HG03135 (cell line): ENCODE measurements at regions not wholly inside any gene's neighbourhood (a gene's known extent, or its start where the extent isn't known, plus 50 kb on each side); places are given as distances from the start of the nearest gene placed in this dataset.
"Not testable (repeated sequence)": the region's sequence is repeated elsewhere in the genome, so short reads cannot be mapped to it uniquely, and the experiment has no call there.

Experiments
- ATAC-seq: cut with Tn5 transposase; IDR thresholded peaks from one replicate; pipeline ENCODE4 v1.9.1; 2021; ENCODE audit warnings: mild to moderate bottlenecking, moderate library complexity; ENCODE audit not compliant: unreplicated experiment

DNA sequence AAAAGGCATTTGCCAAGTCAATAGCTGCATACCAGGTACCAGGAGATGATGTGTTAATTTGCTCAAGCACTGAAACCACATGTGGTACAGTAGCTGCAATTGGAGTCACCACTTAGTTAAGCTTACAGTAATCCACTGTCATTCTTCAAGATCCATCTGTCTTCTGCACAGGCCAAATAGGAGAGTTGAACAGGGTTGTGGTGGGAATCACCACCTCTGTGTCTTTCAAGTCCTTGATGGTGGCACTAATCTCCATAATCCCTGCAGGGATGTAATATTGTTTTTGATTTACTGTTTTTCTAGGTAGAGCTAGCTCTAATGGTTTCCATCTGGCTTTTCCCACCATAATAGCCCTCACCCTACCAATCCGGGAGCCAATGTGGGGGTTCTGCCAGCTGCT is 91.9 kb downstream of the FCRL5 start:
- ATAC-seq: no peak

DNA sequence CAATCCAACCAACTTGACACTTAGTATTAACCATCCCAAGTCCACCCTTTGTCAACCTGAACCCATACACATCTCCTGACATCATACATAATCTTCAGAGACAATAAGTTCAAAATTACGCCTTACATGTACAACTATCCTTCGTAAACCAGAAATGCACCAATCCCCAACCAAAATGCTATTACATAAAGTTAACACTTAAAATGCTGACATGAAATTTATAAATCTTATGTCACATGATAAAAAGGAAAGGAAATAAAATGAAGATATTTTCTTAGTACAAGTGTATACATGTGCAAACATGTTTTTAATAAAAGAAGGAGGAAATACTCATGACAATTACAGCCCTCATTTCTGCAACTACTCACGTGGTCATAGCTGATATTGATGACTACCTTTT is 95.0 kb downstream of the FCRL5 start:
- ATAC-seq: no peak

DNA sequence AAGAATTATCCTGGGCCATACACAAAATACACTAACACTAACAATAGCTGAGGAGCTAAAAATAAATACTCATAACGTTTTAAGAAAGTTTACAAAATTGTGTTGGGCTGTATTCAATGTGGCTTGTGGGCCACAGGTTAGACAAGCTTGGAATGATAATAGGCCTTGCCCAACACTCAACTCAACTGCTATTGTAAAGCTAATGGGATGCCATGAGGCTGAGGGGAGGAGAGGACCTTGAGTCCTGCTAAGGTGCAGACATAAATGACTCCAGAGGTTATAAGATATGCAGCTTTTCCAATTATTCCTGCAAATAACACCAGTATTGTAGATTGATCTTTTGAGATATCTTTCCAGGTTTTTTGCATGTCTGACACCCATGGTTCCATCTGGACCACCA is 97.0 kb downstream of the FCRL5 start:
- ATAC-seq: no peak

DNA sequence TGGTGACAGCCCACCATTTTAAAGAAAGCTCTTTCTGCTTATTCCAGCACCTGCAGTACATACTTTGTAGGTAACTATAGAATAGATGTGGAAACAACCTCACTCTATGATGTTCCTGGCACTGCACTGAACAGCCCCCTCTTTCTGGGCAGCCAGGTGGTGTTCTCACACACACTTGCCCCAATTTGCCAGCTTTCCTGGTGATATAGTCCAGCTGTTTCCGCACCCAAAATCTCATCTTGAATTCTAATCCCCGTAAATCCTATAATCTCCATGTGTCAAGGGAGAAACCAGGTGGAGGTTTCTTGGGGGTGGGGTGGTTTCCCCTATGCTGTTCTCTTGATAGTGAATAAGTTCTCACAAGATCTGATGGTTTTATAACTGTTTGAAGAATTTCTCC is 102.2 kb downstream of the FCRL5 start:
- ATAC-seq: no peak

DNA sequence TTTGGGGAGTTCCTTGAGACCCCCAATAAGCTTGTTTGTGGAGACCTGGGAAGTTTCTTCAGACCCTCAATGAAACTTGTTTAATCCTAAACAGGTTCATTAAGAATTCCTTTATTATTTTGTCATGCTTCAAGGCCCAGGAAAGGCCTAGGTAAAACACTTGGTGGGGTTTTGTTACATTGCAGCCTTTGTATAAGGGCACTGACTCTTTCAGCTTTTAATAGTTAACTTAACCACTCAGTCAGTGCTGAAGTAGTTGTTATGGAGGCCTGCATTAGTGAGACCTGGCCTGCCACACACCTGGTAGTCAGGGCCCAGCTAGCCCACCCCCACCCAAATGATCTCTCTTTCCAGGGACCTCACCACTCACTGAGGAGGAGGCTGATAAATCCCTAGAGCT is 103.7 kb downstream of the FCRL5 start:
- ATAC-seq: no peak

DNA sequence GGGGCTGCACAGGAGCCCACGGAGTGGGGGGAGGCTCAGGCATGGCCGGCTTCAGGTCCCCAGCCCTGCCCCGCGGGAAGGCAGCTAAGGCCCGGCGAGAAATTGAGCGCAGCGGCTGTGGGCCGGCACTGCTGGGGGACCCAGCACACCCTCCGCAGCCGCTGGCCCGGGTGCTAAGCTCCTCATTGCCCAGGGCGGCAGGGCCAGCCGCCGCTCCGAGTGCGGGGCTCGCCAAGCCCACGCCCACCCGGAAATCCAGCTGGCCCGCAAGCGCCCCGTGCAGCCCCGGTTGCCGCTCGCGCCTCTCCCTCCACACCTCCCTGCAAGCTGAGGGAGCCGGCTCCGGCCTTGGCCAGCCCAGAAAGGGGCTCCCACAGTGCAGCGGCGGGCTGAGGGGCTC is 106.0 kb downstream of the FCRL5 start:
- ATAC-seq: not testable (repeated sequence)

DNA sequence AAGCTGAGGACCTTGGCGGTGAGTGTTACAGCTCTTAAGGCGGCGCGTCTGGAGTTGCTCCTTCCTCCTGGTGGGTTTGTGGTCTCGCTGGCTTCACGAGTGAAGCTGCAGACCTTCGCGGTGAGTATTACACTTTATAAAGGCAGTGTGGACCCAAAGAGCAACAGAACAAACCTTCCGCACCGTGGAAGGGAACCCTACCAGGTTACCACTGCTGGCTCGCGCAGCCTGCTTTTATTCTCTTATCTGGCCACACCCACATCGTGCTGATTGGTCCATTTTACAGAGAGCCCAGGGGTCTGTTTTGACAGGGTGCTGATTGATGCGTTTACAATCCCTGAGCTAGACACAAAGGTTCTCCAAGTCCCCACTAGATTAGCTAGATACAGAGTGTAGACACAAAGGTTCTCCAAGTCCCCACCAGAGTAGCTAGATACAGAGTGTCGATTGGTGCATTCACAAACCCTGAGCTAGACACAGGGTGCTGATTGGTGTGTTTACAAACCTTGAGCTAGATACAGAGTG is 106.6 kb downstream of the FCRL5 start:
- ATAC-seq: not testable (repeated sequence)

DNA sequence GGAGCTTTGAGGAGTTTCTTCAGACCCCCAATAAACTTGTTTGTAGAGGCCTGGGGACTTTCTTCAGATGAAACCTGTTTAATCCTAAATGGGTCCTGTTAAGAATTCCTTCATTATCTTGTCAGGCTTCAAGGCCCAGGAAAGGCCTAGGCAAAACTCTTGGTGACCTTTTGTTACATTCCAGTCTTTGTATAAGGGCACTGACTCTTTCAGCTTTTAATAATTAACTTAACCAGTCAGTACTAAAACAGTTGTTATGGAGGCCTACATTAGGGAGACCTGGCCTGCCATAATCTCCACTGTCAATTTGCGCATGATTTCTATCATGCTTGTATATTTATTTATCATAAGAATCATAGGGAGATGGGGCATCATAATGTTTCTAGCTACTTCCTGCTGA is 110.2 kb downstream of the FCRL5 start:
- ATAC-seq: no peak

DNA sequence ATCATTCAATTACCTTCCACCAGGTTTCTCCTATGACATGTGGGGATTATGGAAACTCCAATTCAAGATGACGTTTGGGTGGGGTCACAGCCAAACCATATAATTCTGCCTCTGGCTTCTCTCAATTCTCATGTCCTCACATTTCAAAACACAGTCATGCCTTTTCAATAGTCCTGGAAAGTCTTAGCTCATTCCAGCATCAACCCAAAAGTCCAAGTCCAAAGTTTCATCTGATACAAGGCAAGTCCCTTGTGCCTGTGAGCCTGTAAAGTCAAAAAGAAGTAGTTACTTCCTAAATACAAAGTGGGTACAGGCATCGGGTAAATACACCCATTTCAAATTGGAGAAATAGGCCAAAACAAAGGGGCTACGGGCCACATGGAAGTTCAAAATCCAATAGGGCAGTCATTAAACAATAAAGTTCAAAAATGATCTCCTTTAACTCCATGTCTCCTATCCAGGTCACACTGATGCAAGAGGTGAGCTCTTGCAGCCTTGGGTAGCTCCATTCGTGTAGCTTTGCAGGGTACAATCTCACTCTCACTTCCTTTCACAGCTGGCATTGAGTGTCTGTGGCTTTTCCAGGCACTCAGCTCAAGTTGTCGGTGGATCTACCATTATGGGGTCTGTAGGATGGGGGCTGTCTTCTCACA is 112.9 kb downstream of the FCRL5 start:
- ATAC-seq: no peak

DNA sequence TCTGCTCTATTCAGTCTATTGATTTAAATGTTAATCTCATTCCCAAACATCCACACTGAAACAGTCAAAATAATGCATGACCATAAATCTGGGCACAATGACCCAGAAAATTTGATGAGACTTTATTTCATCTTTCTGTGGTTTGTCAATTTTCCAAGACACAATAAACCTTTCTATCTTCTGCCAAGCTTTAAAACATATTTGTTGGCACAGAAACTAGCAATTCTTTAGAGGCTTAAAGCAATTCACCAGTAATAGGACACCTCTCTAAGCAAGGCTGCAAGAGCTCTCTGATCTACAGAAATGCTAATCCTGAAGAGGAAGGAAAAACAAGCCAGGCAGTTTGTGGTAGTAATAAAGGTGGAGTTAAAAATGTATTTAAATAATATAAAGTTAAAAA is 113.7 kb downstream of the FCRL5 start:
- ATAC-seq: no peak

DNA sequence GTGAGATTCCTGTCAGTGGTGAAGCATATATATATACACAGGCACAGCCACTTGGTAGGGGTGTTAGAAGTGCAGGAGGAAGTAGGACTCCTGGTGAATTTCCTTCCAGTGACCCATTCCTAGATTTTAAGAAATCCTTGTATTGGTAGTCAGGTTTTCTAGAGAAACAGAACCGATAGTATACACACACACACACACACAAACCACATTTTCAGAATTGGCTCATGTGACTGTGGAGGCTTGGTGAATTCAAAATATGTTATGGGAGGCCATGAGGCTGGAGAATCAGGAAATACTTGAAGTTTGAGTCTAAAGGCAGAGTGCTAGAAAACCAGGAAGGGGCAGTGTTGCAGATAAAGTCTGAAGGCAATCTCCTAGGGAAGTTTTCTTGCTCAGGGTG is 114.2 kb downstream of the FCRL5 start:
- no peak for ATAC-seq

DNA sequence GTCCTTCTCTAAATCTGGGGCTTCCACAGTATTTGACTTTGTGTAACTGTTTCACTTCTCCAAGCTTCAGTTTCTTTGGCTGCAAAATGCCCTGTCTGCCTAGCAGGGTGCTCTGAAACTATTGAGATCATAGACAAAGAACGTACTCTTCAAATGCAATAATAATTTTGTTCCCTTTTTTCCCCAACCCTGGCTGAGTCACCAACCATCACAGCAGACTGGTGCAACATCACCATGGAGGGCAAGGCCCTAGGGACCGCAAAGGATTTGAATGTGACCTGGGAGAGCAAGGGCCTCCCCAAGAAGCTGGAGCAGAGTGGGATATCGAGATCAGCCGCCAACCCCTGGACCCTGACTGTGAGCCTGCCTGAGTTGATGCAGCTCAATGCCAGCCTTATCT is 115.0 kb downstream of the FCRL5 start:
- ATAC-seq: no peak

DNA sequence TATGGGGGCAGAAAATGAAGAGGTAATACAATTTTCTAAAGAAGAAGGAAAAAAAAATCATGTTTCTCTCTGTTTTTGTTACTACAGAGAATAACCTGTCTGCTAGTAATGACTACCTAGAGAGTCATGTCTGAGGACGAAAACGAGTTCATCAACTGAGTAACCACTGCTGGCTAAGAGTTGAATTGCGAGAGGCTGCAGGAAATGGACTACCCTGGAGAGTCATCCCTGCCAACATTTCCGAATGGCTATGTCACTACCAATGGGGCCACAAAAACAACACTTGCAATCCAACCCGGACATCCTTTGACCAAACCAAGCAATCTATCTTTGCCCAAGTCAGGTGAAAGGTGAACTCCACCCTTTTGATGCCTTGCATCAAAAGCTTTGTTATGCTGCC is 120.6 kb downstream of the FCRL5 start:
- no peak for ATAC-seq

DNA sequence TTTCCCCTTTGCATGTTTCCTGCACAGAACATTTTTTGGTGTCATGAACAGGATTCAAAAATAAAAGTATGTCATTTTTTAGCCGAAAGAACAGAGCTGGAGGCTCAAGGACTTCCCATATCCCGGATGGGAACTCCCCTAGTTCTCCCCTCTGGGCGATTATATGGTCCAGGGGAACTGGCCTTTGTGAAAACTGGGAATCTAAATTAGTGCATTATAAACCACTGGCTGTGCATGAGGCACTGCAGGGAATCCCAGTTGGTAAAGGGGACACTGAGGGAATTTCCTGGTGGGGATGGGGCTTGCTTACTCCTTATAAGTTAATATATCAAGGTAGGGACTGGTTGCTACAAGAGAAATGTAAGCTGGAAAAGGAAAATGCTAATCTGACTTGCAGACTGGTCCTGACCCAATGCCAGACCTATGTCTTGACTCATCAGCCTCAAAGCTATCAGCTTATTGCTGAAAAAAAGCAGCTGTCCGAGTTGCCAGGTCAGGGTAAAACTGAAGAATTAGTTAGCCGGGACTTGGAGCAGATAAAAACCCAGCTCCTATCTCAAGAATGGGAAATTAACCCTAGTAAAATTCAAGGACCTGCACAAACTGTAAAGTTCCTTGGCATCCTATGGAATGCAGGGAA is 122.6 kb downstream of the FCRL5 start:
- no peak for ATAC-seq

DNA sequence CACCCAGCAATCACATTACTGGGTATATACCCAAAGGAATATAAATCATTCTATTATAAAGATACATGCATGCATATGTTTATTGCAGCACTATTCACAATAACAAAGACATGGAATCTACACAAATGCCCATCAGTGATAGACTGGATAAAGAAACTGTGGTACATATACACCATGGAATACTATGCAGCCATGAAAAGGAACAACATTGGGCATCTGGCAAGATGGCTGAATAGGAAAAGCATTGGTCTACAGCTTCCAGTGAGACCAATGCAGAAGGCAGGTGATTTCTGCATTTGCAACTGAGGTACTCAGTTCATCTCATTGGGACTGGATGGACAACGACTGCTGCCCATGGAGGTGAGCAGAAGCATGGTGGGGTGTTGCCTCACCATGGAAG is 128.6 kb downstream of the FCRL5 start:
- not testable (repeated sequence) for ATAC-seq

DNA sequence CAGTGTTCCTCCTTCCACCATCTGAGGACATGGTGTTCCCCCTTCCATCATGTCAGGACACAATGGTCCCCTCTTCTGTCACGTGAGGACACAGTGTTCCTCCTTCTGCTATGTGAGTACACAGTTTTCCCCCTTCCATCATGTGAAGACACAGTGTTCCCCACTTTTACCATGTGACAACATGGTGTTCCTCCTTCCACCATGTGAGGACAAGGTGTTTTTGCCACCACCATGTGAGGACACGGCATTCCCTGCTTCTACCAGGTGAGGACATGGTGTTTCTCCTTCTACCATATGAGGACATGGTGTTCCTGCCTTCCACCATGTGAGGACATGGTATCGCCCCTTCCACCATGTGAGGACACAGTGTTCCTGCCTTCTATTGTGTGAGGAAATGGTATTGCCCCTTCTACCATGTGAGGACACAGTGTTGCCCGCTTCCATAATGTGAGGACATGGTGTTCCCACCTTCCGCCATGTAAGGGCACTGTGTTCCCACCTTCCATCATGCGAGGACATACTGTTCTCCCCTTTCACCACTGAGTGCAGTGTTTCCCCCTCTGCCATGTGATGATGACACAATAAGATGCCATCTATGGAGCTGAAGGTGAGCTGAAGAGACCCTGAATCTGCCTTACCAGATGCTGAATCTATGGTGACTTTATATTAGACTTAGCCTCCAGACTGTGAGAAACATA is 132.3 kb downstream of the FCRL5 start:
- ATAC-seq: no peak

DNA sequence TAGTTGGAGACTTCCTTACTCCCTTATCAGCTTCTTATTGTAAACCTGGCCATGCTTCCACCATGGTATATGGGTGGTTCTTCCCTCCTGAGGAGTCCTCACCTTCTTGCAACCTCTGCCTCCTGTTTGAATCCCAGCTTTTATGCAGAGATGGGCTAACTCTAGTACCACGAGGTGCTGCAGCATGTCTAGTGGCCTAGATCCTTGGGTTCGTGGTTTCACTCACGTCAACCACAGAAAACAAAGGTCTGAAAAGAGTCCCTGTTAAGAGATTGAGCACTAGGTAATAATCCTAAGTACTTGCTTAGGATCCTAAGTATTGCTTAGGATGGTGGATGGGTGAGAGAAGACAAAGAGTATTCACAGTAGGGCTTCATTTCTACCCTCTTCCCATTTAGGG is 133.7 kb downstream of the FCRL5 start:
- no peak for ATAC-seq

DNA sequence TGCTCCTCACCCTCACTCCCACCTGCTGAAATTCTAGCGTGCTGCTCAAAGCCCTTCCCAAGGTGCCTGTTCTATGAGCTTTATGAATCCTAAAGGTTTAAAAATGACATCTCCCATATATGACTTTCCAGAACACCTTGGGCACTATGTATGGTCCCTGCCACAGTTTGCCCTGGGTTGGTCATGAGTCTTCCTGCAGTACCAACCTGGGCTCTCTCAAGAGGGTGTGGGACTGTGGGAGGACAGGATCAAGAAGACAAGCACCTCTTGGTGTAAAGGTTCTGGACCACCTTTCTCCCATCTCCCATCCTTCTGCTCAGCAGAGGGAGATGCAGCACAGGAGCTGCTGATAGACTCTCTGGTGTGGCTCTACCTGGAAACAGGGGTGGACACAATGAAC is 134.1 kb downstream of the FCRL5 start:
- no peak for ATAC-seq

DNA sequence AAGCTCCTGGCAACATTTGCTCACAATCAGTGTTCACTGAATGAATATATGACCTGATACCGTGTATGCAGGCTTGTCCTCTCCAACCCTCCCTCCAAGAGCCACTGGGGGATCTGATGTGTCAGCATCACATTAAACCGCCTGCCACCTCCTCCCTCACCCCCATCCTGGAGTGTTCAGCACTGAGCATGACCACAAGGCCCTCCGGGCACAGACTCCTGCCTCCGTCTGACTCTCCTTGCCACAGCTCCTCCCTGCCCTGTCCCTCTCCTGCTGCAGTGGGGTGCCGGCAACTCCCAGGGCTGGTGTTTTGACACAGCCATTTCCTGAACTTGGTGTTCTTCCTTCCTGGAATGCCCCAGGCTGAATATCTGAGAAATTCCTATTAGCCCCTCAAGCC is 136.7 kb downstream of the FCRL5 start:
- no peak for ATAC-seq

DNA sequence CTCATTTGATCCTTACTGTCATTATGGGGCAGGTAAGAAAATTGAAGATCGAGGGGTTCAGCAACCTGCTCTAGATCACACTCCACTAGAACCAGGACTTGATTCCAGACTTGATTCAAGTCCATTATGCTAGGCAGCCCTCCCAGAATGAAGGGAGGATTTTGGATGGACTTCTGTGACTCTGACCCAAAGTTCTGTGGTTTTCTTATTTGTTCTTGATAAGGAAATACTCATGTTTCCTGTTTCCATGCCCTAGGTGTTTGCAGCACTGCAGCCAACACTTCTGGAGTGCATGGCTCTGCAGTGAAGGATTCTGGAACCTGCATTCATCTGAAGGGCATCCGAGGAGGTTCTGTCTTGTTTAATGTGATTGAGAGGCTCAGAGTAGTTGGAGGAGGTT is 140.0 kb downstream of the FCRL5 start:
- ATAC-seq: no peak

DNA sequence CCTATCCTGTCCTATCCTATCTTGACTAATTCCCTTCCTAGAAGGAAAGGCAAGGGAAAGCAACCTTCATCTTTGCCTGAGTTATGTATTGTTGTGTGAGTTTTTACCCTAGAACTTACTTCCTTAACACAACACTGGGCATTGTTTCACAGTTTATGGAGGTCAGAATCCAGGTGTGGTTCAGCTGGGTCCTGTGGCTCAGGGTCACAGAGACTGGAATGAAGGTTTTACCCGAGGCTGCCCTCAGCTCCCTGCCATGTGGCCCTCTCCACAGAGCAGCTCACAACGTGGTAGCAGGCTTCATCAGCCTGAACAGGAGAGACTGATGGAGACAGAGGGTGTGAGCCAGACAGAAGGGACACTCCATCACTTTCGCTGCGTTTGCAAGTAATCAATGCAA is 140.5 kb downstream of the FCRL5 start:
- ATAC-seq: no peak

DNA sequence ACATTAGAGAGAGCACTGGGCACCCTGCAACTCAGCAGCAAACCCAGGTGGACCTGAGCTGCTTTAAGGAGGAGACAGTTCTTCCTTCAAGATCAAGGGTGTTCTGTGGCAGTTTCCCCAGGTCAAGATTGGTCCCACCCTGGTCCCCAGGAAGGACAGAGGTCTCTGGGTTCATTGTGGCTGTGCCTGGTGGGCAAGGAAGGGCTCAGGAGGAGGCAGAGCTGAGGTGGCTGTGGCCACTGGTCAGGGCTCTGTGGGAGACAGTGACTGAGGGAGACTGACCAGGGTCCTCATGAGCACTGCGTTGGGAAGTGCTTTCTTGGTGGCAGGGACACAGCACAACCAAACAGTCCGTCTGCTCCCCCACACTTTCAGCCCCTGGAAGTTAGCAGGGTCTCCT is 141.3 kb downstream of the FCRL5 start:
- no peak for ATAC-seq
